ENCODE measurements at regions not wholly inside any gene's neighbourhood (a gene's known extent, or its start where the extent isn't known, plus 50 kb on each side); places are given as distances from the start of the nearest gene placed in this dataset.
"Not testable (repeated sequence)": the region's sequence is repeated elsewhere in the genome, so short reads cannot be mapped to it uniquely, and the experiment has no call there.

DNA sequence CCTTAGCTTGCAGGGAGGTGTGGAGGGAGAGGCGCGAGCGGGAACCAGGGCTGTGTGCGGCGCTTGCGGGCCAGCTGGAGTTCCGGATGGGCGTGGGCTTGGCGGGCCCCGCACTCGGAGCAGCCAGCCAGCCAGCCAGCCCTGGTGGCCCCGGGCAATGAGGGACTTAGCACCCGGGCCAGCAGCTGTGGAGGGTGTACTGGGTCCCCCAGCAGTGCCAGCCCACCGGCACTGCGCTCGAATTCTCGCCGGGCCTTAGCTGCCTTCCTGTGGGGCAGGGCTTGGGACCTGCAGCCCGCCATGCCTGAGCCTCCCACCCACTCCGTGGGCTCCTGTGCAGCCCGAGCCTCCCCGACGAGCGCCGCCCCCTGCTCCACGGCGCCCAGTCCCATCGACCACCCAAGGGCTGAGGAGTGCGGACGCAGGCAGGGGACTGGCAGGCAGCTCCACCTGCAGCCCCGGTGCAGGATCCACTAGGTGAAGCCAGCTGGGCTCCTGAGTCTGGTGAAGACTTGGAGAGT is 462.2 kb downstream of the ACTL7B start:
- DNase-seq: not testable (repeated sequence)

DNA sequence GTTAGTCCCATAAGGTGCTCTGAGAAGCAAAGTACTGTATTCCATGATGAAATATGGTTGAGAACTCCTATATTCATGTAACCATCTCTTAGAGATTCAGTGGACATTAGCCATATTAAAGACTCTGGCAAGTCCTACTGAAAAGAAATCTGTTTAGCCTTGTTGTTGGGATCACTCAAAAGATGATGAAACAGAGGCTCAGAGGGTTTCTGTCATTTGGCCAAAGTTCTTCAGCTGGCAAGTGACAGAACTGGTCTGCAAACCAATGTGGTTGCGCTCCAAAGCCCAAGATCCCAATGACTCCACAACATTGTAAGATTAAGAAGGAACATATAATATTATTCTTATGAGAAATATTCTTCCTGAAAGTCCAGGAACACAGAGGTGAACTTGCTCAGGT is 462.9 kb downstream of the ACTL7B start:
- no peak for DNase-seq

GRCh38 chr9:108389056-108389455 is 466.7 kb downstream of the ACTL7B start:
- DNase-seq: no peak

GRCh38 chr9:108386859-108387384 is 468.9 kb downstream of the ACTL7B start:
- DNase-seq: no peak

DNA sequence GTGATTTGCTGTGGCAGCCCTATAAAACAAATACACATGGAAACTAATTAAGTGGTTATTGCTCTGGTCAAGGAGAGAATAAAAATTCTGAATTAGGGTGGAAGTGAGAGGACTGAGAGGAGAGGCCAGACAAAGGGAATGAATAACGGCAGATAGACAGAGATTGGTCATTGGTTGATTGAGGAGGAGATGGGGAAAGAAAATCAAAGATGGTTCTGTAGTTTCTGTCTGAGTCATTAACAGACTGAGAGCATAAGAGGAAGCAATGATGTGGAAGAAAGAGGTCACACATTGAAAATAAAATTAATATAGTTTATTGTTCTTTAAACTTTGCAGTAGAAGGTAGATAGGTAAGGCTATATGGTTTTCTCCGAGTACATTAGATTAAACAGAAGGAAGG is 469.8 kb downstream of the ACTL7B start:
- no peak for DNase-seq

DNA sequence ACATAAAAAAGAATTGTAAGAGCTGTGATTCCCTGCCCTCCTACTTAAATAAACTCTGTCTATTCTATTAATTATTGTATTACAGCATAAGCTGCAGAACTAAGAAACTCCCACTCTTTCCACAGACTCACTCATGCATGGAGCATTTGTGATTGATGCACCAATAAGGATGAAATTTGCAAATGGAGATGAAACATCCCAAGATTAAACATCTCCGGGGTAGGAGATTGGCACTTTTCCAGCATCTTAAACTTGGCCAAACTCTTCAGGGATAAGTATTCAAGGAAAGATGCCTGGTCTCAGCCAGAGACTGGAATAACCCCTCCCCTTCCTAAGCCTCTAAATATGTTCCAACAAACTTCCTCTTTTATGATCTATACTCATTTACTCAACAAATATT is 472.0 kb downstream of the ACTL7B start:
- peak in 1 of 2 experiments; percentile 7 for DNase-seq

DNA sequence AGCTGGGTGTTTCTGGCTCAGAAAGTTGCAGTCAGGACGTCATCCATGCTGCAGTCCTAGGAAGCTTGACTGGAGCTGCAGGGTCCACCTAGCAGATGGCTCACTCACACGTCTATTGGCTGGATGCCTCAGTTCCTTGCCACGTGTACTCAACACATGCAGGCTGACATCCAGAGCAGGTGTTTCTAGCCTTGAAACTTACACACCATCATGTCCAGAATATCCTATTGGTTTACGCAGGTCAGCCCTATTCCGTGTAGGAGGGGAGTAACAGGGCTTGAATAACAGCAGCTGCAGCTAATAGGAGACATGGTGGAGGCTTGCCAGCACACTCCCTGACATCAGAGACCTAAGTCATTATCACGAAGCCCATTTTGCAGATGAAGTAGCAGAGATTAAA is 473.5 kb downstream of the ACTL7B start:
- DNase-seq: no peak

DNA sequence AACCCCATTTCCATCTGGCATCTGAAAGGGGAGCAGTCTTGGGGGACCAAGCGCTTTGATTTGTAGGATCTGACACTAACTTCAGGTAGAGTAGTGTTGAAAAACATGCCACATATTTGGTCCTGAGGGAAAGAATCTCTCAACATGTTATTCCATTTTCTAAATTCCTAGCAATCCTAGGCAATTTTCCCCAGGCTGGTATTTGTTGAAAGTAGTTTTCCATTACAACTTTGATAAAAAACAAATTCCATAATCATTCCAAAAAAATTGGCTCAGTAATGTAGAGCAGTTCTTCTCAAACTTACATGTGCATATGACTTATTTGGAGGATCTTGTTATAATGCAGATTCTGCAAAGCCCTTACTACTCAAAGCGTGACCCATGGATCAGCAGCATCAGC is 477.9 kb downstream of the ACTL7B start:
- DNase-seq: no peak

DNA sequence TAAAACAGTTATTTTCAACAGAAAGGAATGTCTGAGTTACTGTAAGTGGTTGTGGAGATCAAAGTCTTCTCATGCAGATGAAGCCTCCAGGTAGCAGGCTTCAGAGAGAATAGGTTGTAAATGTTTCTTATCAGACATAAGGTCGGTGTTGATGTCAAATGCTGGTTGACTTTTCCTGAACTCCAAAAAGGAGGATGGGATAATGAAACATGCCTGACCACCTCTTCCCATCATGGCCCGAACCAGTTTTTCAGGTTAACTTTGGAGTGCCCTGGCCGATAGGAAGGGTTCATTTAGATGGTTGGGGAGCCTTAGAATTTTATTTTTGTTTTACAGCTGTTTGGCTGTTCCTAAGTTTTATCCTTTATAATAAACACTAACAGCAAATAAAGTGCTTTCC is 478.4 kb downstream of the ACTL7B start:
- DNase-seq: no peak

DNA sequence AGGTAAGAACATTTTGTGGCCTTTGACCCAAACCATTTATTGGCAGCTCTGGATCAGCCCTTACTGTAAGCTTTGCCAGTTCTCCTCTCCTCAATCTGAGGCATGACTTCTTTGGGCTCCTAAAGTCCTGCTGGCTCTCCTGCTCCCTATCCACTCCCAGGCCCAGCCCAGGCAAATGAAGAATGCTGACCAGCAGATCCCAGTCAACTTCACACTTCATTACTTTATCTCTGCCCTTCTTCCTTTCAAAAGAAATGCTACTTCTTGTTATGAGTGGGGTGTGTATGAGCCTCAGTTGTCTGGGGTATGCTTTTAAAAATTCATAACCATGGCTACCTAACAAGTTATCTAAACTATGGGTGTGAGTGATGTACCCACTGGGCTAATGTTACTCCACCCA is 479.6 kb downstream of the ACTL7B start:
- DNase-seq: no peak

DNA sequence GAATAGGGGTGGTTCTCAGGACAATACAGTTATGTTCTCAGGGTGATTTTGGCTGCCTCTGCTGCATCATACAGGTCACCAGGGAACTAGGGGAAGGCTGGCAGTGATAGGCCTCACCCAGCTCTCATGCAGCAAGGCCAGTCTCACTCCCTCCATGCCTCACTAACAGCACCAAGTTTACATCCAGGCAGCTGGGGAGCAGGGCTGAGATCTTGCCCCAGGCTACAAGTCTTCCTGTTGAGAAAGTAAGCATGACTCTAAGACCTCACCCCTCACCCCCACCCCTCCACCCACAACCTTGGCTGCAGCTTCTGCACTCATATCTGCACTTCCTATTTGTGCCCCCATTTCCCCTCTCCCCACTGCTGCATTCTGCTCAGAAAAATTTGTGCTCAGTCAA is 481.2 kb downstream of the ACTL7B start:
- DNase-seq: no peak

DNA sequence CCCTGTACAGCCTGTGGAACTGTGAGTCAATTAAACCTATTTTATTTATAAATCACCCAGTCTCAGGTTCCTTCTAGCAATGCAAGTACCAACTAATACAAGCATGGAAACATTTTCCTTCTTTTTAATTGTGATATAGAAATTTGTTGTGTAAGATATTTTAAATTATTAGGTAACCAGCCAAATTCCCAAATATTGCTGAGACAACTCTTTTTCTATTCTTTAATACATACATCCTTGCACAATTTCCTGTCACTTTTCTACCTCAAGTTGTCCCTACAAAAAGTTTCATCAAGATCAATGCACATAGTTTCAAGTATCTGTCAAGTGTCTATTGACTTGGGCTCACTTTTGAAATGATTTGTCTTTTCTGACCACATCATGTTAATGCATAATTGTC is 488.6 kb downstream of the ACTL7B start:
- DNase-seq: no peak

- DNase-seq: no peak
These were observed 492.5 kb downstream of the ACTL7B start for GRCh38 chr9:108363311-108363710.

DNA sequence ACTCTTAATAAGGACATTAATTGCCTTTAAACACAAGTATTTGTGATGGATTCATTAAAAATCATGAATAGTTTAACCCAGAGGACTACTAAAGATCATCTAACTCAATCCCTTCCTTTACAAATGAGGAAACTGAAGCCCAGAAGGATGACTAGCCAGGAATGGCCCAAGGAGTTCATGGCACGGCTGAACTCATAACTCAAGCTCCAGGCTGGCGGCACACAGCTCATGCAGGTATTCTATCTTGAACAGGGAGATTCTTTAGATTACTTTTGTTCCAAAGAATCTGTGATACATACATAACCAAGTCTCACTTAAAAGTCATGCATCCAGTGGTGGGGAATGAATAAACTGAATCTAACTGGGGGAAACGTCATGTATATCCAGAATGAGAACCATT is 495.5 kb downstream of the ACTL7B start:
- DNase-seq: no peak

- no peak for DNase-seq
These were observed 499.0 kb downstream of the ACTL7B start for GRCh38 chr9:108356806-108357205.

GRCh38 chr9:108351571-108351970 is 504.2 kb downstream of the ACTL7B start:
- DNase-seq: no peak

DNA sequence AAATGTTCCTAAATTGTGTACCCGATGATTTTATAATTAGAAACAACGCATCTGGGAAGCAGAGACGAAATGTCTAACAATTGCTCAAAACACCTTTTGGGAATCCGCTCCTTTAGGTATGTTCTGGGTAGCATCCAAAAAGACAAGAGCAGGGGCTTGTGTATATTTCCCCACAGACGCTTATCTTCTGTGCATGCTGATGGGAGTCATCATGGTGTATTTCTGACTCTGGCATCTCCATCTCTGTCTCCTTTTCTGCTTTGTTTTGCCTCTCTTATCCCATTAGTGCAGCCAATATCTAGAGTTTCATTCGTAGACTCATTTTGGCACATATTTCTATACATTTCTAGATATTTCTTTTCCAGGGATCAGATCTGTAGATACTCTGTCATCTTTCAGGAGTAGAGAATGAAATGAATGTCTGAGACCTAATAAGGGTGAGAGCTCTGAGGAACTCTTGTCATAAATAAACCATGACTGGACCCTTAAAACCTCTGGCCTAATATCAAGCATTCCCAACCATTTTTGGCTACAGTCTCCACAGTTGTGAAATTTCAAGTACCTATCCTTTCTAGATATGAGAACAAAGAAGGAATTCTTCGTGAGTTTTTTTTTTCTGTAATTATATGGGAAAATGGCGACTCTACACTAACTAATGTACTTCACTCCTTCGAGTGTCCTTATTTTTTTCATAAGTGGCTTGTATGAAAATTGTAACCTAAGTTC is 508.2 kb downstream of the ACTL7B start:
- DNase-seq: no peak

- DNase-seq: no peak
These were observed 510.0 kb downstream of the ACTL7B start for GRCh38 chr9:108345826-108346225.

DNA sequence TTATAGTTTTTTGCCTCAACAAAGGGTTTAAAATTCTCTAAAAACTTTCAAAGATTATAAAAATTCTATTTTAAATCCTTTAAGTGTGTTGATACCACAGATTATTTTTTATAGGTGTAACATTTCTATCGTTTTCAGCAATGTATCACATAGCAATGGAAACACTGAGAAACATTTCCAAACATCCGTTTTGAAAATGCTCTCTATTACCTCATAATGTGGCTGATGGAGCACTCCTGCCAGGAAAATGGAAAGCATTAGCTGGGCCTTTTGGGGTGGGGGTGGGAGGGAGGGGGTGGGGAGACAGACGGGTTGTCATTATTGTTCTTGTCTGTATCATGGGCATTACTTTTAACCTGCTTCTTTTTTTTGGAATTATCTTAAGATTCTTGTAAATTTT is 516.5 kb downstream of the ACTL7B start:
- DNase-seq: no peak

DNA sequence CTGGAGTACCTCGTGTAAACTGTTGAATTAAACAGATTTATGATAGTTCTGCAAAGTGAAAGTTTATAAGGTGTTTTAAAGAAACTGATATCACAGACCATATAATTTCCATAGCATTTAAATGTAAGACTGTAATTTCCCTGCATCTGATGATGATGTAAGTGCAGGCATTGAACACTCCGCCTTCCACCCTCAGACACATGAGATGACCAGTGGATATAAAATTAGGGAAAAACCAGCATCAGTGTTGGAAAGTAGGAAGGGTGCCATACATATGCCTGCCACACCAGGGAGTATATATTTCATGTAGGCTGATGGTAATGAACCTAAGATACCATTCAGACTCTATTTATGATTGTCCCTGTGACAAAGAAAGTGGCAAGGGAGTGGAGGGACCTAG is 519.2 kb downstream of the ACTL7B start:
- no peak for DNase-seq

DNA sequence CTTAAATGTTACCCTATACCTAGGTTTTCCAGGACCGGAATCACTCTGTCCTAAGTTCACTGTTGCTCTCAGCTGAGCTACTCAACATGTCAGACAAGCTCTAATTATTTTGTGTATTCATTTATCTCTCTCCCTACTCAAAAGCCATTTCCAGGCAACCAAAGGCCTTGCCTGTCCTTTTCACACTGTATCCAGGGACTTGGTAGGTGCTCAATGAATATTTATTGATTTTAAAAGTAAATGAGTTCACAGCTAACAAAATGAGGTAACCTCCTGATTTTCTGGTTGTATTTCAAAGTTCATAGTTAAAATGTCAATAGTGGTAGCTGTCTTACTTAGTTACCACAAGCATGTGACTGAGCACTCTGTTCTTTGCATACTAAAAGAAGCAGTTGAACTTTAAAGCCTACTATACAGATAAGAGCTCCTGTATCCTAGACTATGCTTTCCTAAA is 522.2 kb downstream of the ACTL7B start:
- DNase-seq: no peak

GRCh38 chr9:108331596-108331995 is 524.2 kb downstream of the ACTL7B start:
- no peak for DNase-seq

- DNase-seq: peak; percentile 0 to 8
These were observed 530.4 kb downstream of the ACTL7B start for GRCh38 chr9:108325406-108325805.

GRCh38 chr9:108323615-108324014 is 532.2 kb downstream of the ACTL7B start:
- no peak for DNase-seq

Data from Kasumi-1 (cell line).